Natural killer cell (primary cell): ENCODE measurements at regions not wholly inside any gene's neighbourhood (a gene's known extent, or its start where the extent isn't known, plus 50 kb on each side); places are given as distances from the start of the nearest gene placed in this dataset.
"Not testable (repeated sequence)": the region's sequence is repeated elsewhere in the genome, so short reads cannot be mapped to it uniquely, and the experiment has no call there.

Source experiments
- ATAC-seq, 3 donors: fragments of 150-1000 bp in 2 of 3; fragments of 200-7000 bp in 1 of 3; cut with Tn5 transposase; 1 replicate in 1 of 3; 2 replicates in 2 of 3; pipeline ENCODE4 v1.10.0; 2021; ENCODE audit warnings: mild to moderate bottlenecking in 2 of 3, moderate library complexity in 2 of 3
- DNase-seq, 2 donors: peaks; one replicate each; pipeline versions ENCODE4 v3.0.0 to v3.0.0-alpha.2; 2013 to 2021; ENCODE audit warnings: mixed read lengths in 1 of 2
- H3K27ac ChIP-seq: one replicate; pipeline ENCODE4 v1.5.1; 2013; ENCODE audit warnings: mild to moderate bottlenecking, low read length
- H3K27me3 ChIP-seq: one replicate; pipeline ENCODE4 v1.6.1; 2013; ENCODE audit warnings: low read length; ENCODE audit not compliant: control insufficient read depth, insufficient read depth
- H3K36me3 ChIP-seq: one replicate; pipeline ENCODE4 v1.6.1; 2013; ENCODE audit warnings: low read length; ENCODE audit not compliant: control insufficient read depth, insufficient read depth
- H3K4me1 ChIP-seq: one replicate; pipeline ENCODE4 v1.6.1; 2013; ENCODE audit warnings: low read length; ENCODE audit not compliant: control insufficient read depth, insufficient read depth
- H3K4me3 ChIP-seq: one replicate; pipeline ENCODE4 v1.5.1; 2013; ENCODE audit warnings: low read length
- H3K9me3 ChIP-seq: one replicate; pipeline ENCODE4 v1.6.1; 2013; ENCODE audit warnings: low read length; ENCODE audit not compliant: control insufficient read depth, insufficient read depth
- H3K27ac Mint-ChIP-seq, 2 donors: one replicate each; pipeline ENCODE4 v1.8.0; 2022; ENCODE audit warnings: mild to moderate bottlenecking in 2 of 2, mixed read lengths in 2 of 2, moderate library complexity in 1 of 2
- H3K27me3 Mint-ChIP-seq, 2 donors: one replicate each; pipeline ENCODE4 v1.8.0; 2022; ENCODE audit warnings: low read depth in 2 of 2, mixed read lengths in 2 of 2
- H3K36me3 Mint-ChIP-seq: one replicate; pipeline ENCODE4 v1.8.0; 2022; ENCODE audit warnings: mixed read lengths
- H3K4me1 Mint-ChIP-seq, 2 donors: one replicate each; pipeline ENCODE4 v1.8.0; 2022; ENCODE audit warnings: mixed read lengths in 2 of 2
- H3K4me3 Mint-ChIP-seq: one replicate; pipeline ENCODE4 v1.8.0; 2022; ENCODE audit warnings: mild to moderate bottlenecking, moderate library complexity, mixed read lengths
- H3K9me3 Mint-ChIP-seq, 2 donors: one replicate each; pipeline ENCODE4 v1.8.0; 2022; ENCODE audit warnings: mixed read lengths in 2 of 2
- whole genome bisulfite sequencing: methylation state at CpG from one replicate; pipeline ENCODE4 v1.1.7; 2013; ENCODE audit warnings: missing lambda C conversion rate; ENCODE audit not compliant: insufficient coverage; 5-methylcytosine and 5-hydroxymethylcytosine counted together
- intact Hi-C: fragments of 100-400 bp; cut with micrococcal nuclease; formaldehyde crosslinking; loops from one replicate; pipeline ENCODE4 v1.14.2; 2022
- TF ChIP-seq, protein P1 (sequence below): fragments of 200-600 bp; IDR thresholded peaks from one replicate; pipeline ENCODE4 v1.8.0; 2022; ENCODE audit warnings: antibody characterized with exemption

DNA sequence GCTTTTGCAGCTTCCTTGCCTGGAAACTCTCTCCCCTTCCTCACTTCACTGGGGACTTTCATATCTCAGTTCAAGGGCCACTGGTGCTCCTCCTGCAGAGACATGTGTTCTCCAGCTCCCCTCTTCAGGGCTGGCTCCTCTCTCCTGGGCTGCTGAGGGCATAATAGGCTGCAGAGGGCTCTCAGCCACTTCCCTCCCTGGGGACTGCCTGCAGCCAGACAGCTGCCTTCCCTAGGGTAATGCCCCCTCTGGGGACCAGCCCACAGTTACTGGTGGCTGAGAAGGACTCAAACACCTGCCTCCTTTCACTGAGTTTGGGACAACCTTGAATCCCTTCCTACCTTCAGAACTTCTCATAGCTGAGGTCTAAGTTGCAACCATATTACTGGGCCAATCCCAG is 104.8 kb upstream of the POU3F1 start:
- no peaks in the 10 kb centered on the region for H3K36me3 Mint-ChIP-seq
- TF ChIP-seq, protein P1, sequence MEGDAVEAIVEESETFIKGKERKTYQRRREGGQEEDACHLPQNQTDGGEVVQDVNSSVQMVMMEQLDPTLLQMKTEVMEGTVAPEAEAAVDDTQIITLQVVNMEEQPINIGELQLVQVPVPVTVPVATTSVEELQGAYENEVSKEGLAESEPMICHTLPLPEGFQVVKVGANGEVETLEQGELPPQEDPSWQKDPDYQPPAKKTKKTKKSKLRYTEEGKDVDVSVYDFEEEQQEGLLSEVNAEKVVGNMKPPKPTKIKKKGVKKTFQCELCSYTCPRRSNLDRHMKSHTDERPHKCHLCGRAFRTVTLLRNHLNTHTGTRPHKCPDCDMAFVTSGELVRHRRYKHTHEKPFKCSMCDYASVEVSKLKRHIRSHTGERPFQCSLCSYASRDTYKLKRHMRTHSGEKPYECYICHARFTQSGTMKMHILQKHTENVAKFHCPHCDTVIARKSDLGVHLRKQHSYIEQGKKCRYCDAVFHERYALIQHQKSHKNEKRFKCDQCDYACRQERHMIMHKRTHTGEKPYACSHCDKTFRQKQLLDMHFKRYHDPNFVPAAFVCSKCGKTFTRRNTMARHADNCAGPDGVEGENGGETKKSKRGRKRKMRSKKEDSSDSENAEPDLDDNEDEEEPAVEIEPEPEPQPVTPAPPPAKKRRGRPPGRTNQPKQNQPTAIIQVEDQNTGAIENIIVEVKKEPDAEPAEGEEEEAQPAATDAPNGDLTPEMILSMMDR = no peak
- no peak overlapping the region for H3K27ac Mint-ChIP-seq
- Histone ChIP-seq H3K4me3 (no peak overlapping the region), H3K27ac (no peak overlapping the region), H3K36me3 (no peaks in the 10 kb centered on the region), H3K9me3 (no peaks in the 10 kb centered on the region), H3K4me1 (no peaks in the 10 kb centered on the region), H3K27me3 (no peaks in the 10 kb centered on the region)
- intact Hi-C loops = no loop called here
- no peak overlapping the region for H3K4me3 Mint-ChIP-seq
- no peaks in the 10 kb centered on the region for H3K4me1 Mint-ChIP-seq
- peaks cover 14 to 22% of the 10 kb centered on the region in 2 donors for H3K27me3 Mint-ChIP-seq
- H3K9me3 Mint-ChIP-seq = no peaks in the 10 kb centered on the region
- DNase-seq (no peak), ATAC-seq (no peak)

- H3K36me3 Mint-ChIP-seq, H3K9me3 ChIP-seq, H3K4me1 Mint-ChIP-seq, H3K27ac ChIP-seq, intact Hi-C loops, ATAC-seq, H3K27me3 ChIP-seq, H3K9me3 Mint-ChIP-seq, H3K36me3 ChIP-seq, H3K27ac Mint-ChIP-seq, DNase-seq, H3K4me1 ChIP-seq, H3K4me3 ChIP-seq, H3K4me3 Mint-ChIP-seq: not testable (repeated sequence)
- 73% methylated on average over 2 of the region's 2 CpGs for WGBS
- peaks cover 34 to 47% of the 10 kb centered on the region in 2 donors for H3K27me3 Mint-ChIP-seq
Measured at GRCh38 chr1:38146079-38146478, 99.5 kb upstream of the POU3F1 start.

GRCh38 chr1:38142606-38143005 is 96.0 kb upstream of the POU3F1 start:
- intact Hi-C loops = no loop called here
- TF ChIP-seq, protein P1 = no peak
- H3K27me3 Mint-ChIP-seq = peaks cover 46 to 68% of the 10 kb centered on the region in 2 donors

GRCh38 chr1:38141483-38141882 is 94.9 kb upstream of the POU3F1 start:
- peaks cover 6% of the 10 kb centered on the region for H3K27me3 ChIP-seq
- H3K36me3 Mint-ChIP-seq = no peaks in the 10 kb centered on the region
- intact Hi-C loops = no loop called here
- H3K4me1 ChIP-seq = no peaks in the 10 kb centered on the region
- ATAC-seq (no peak), DNase-seq (no peak)
- H3K9me3 ChIP-seq = no peaks in the 10 kb centered on the region
- no peaks in the 10 kb centered on the region for H3K9me3 Mint-ChIP-seq
- H3K27ac ChIP-seq = no peak overlapping the region
- no peak overlapping the region for H3K4me3 Mint-ChIP-seq
- 30% methylated on average over 2 of the region's 3 CpGs for WGBS
- no peak overlapping the region for H3K4me3 ChIP-seq
- TF ChIP-seq, protein P1 = no peak
- no peak overlapping the region for H3K27ac Mint-ChIP-seq
- peaks cover 55 to 79% of the 10 kb centered on the region in 2 donors for H3K27me3 Mint-ChIP-seq
- no peaks in the 10 kb centered on the region for H3K4me1 Mint-ChIP-seq
- H3K36me3 ChIP-seq = no peaks in the 10 kb centered on the region

More at GRCh38 chr1:38142606-38143005, 96.0 kb upstream of the POU3F1 start:
- WGBS = 87% methylated on average over 2 of the region's 2 CpGs
- Histone ChIP-seq H3K4me1 (no peaks in the 10 kb centered on the region), H3K4me3 (no peak overlapping the region), H3K36me3 (no peaks in the 10 kb centered on the region), H3K27me3 (peaks cover 6% of the 10 kb centered on the region), H3K9me3 (no peaks in the 10 kb centered on the region), H3K27ac (no peak overlapping the region)
- Mint-ChIP-seq H3K9me3 (no peaks in the 10 kb centered on the region), H3K4me3 (no peak overlapping the region), H3K27ac (no peak overlapping the region), H3K4me1 (no peaks in the 10 kb centered on the region), H3K36me3 (no peaks in the 10 kb centered on the region)
- ATAC-seq = peak in 1 of 3 donors; percentile 7
- DNase-seq = no peak
